ENCODE measurements at regions not wholly inside any gene's neighbourhood (a gene's known extent, or its start where the extent isn't known, plus 50 kb on each side); places are given as distances from the start of the nearest gene placed in this dataset.

GRCh38 chr6:142669471-142670351 lies 275.3 kb downstream of the HIVEP2 start:
- DNase-seq (ENCODE audit: extremely low read depth in 1 of 11, low read depth in 9 of 11, low spot score in 4 of 11) = no peak

GRCh38 chr6:142671791-142672190 lies 273.2 kb downstream of the HIVEP2 start:
- DNase-seq (ENCODE audit: extremely low read depth in 1 of 11, low read depth in 9 of 11, low spot score in 4 of 11) = no peak

GRCh38 chr6:142675517-142675916 lies 269.5 kb downstream of the HIVEP2 start:
- DNase-seq (ENCODE audit: extremely low read depth in 1 of 11, low read depth in 9 of 11, low spot score in 4 of 11) = no peak

GRCh38 chr6:142676027-142676443 lies 268.9 kb downstream of the HIVEP2 start:
- no peak for DNase-seq (ENCODE audit: extremely low read depth in 1 of 11, low read depth in 9 of 11, low spot score in 4 of 11)

GRCh38 chr6:142676647-142677192 lies 268.3 kb downstream of the HIVEP2 start:
- no peak for DNase-seq (ENCODE audit: extremely low read depth in 1 of 11, low read depth in 9 of 11, low spot score in 4 of 11)

- no peak for DNase-seq (ENCODE audit: extremely low read depth in 1 of 11, low read depth in 9 of 11, low spot score in 4 of 11)
Measured at GRCh38 chr6:142679907-142680700, 264.9 kb downstream of the HIVEP2 start.

DNA sequence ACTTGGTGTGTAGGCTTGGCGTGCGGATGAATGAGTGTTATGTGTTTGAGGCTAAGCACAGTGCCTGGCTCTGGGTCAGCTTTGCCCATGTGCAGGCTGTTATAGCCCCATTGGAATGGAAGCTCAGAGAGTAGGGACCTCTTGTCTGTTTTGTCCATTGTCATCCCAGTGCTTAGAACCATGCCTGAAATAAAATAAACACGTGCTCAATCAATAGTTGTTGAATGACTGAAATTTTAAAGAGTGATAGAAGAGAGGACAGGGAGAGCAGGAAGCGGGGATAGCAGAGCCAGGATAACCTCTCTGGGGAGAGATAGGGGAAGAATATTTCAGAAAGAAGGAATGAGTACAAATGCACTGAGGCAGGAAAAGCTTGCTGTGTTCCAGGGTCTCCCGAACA lies 263.9 kb downstream of the HIVEP2 start:
- DNase-seq (ENCODE audit: extremely low read depth in 1 of 11, low read depth in 9 of 11, low spot score in 4 of 11) = no peak

DNA sequence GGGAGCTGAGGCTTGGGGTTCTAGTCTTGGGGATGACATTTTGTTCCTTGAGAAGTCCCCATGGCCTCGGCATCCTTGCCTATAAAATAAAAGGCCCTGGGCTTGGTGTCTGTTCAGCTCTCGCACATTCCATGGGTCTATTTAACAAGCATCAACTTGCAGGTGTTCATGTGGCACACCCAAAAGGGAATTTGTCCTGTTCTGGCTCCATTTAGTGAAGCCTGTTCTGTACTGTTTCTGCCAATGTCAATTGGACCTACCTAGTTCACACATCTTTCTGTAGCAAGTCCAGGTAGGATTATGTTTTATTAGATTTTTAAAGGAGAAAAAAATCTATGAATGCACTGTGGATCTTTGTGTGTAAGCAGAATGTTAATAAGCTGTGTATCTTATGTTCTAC lies 262.0 kb downstream of the HIVEP2 start:
- no peak for DNase-seq (ENCODE audit: extremely low read depth in 1 of 11, low read depth in 9 of 11, low spot score in 4 of 11)

- no peak for DNase-seq (ENCODE audit: extremely low read depth in 1 of 11, low read depth in 9 of 11, low spot score in 4 of 11)
Measured at GRCh38 chr6:142683714-142684141, 261.2 kb downstream of the HIVEP2 start.

GRCh38 chr6:142684371-142684770 lies 260.6 kb downstream of the HIVEP2 start:
- no peak for DNase-seq (ENCODE audit: extremely low read depth in 1 of 11, low read depth in 9 of 11, low spot score in 4 of 11)

GRCh38 chr6:142685852-142686506 lies 259.0 kb downstream of the HIVEP2 start:
- DNase-seq (ENCODE audit: extremely low read depth in 1 of 11, low read depth in 9 of 11, low spot score in 4 of 11) = no peak

DNA sequence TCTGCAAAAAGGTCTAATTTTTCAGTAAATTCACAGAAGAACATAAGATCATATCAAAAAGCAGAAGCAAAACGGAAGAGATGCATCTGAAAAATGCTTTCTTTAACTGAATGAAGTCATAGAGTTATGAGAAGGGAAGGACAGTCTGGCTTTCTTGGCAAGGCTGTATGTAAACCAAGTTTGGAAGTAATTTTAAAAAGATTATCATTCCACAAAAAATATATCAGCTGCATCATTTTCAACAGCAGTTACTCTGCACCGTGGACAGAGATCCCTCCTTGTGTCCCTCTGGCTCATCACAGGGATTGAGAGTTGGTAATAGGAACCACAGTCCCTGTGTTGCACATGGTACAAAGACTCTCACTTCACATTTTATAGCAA lies 258.5 kb downstream of the HIVEP2 start:
- DNase-seq (ENCODE audit: extremely low read depth in 1 of 11, low read depth in 9 of 11, low spot score in 4 of 11) = no peak

DNA sequence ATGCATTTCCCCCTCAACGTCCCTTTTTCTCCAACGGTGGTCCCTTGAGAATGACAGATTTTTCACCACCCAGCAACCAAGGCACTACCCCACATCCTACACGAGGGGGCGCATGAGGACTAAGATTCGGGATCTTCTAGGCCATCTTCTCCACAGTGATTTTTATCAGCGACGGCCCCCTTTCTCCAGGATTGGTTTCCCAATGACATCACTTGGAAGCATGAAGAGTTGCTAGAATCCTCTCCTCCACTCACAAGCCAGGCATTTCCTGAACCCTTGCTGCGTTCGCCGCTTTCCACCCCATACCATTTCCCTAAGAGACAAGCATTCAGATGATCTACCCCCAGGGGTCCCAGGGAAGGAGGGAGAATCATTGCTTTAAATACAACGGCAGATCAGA lies 252.0 kb downstream of the HIVEP2 start:
- peak; percentile 57 to 83 (median 64) for DNase-seq (ENCODE audit: extremely low read depth in 1 of 11, low read depth in 9 of 11, low spot score in 4 of 11)

- no peak for DNase-seq (ENCODE audit: extremely low read depth in 1 of 11, low read depth in 9 of 11, low spot score in 4 of 11)
Measured at GRCh38 chr6:142693441-142693840, 251.5 kb downstream of the HIVEP2 start.

GRCh38 chr6:142694054-142694453 lies 250.9 kb downstream of the HIVEP2 start:
- no peak for DNase-seq (ENCODE audit: extremely low read depth in 1 of 11, low read depth in 9 of 11, low spot score in 4 of 11)

GRCh38 chr6:142695016-142695415 lies 250.0 kb downstream of the HIVEP2 start:
- no peak for DNase-seq (ENCODE audit: extremely low read depth in 1 of 11, low read depth in 9 of 11, low spot score in 4 of 11)

DNA sequence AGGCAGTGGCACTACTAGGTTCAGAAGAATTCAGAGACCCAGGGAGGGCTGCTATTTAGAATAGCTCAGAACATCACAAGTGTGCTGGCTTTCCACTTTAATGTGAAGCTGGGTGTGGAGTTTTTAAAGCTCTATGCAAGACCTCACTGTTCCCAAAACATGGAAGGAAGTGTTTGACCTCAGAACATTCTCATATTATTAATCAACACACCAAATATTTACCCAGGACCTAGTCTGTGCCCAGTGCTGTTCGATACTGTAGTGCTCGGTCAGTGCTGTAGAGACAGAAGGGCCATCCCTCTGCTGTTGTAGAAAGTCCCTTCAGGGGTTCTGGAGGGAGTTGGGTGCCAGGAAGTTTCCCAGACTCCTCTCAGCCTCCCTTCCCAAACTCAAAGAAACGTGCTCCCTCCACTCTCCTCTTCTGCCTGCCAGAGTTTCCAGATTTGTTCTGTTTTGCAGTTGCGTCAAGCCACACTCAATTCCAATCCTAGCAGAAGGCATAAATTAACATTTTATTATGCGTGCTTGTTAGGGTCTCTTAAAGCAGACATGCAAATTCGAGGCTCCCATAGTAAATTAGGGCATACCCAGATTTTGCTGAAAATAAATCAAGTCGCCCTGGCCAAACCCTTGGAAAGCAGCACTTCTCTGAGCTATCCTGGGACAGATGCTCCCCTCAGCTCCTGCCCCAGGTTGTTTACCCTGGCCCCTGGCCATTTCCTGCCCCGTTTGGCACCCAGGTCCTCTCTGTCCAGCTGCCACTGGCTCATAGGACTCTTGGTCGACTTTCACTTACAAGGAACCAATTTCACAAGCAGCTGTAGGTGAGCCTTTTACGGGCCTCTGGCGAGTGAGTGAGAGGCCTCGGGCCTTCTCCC lies 248.6 kb downstream of the HIVEP2 start:
- DNase-seq (ENCODE audit: extremely low read depth in 1 of 11, low read depth in 9 of 11, low spot score in 4 of 11) = peak in 6 of 11 donors; percentile 39 to 68 (median 55)

- DNase-seq (ENCODE audit: extremely low read depth in 1 of 11, low read depth in 9 of 11, low spot score in 4 of 11) = no peak
Measured at GRCh38 chr6:142697001-142697335, 248.0 kb downstream of the HIVEP2 start.

DNA sequence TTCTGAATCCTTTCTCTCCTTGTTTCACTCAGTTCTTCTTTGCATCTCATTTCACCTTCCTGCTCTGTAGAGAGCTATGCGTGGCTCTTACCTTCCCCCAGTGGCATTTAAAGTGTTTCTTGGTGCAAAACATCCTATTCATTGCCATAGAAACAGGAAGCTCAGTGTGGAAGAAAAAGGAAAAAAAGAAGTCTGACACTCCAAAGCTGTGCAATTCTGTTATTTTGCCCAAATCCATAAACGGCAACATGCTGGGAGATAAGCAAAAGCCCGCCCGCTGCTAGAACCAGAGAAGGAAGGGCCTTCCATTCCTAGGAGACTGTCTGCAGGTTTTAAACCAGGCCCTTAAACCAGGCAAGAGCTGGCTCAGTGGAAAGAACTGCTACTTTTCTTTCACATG lies 247.1 kb downstream of the HIVEP2 start:
- DNase-seq (ENCODE audit: extremely low read depth in 1 of 11, low read depth in 9 of 11, low spot score in 4 of 11) = peak in 2 of 11 donors; percentile 31 to 54

Measured in renal cortex interstitium (tissue), 11 donors.